ENCODE measurements at regions not wholly inside any gene's neighbourhood (a gene's known extent, or its start where the extent isn't known, plus 50 kb on each side); places are given as distances from the start of the nearest gene placed in this dataset.

GRCh38 chr11:8796941-8797340, 114.0 kb upstream of the AKIP1 start:
- H3K4me3 Mint-ChIP-seq = no peak overlapping the region
- TF ChIP-seq CTCF (conservative IDR thresholded peaks at IDR 0.05) = no peak
- peaks cover 16% of the 10 kb centered on the region for H3K36me3 Mint-ChIP-seq (ENCODE audit: low read depth)
- no peaks in the 10 kb centered on the region for H3K27me3 Mint-ChIP-seq (ENCODE audit: low read depth)
- H3K9me3 Mint-ChIP-seq = no peaks in the 10 kb centered on the region
- no peak overlapping the region for H3K27ac Mint-ChIP-seq (ENCODE audit: unreplicated experiment)
- H3K4me1 Mint-ChIP-seq = no peaks in the 10 kb centered on the region
- DNase-seq (ENCODE audit: low read depth, low spot score) = no peak

- Mint-ChIP-seq H3K4me1 (peaks cover 6% of the 10 kb centered on the region), H3K4me3 (no peak overlapping the region), H3K36me3 (ENCODE audit: low read depth) (peaks cover 16% of the 10 kb centered on the region), H3K9me3 (no peaks in the 10 kb centered on the region), H3K27ac (ENCODE audit: unreplicated experiment) (no peak overlapping the region), H3K27me3 (ENCODE audit: low read depth) (no peaks in the 10 kb centered on the region)
- DNase-seq (ENCODE audit: low read depth, low spot score) = no peak
- no peak for TF ChIP-seq CTCF (conservative IDR thresholded peaks at IDR 0.05)
Observed at GRCh38 chr11:8799273-8799672, 111.7 kb upstream of the AKIP1 start.

GRCh38 chr11:8800520-8801110, 110.4 kb upstream of the AKIP1 start:
- no peak overlapping the region for H3K27ac Mint-ChIP-seq (ENCODE audit: unreplicated experiment)
- H3K9me3 Mint-ChIP-seq = no peaks in the 10 kb centered on the region
- no peaks in the 10 kb centered on the region for H3K27me3 Mint-ChIP-seq (ENCODE audit: low read depth)
- no peak for DNase-seq (ENCODE audit: low read depth, low spot score)
- peaks cover 14% of the 10 kb centered on the region for H3K36me3 Mint-ChIP-seq (ENCODE audit: low read depth)
- H3K4me1 Mint-ChIP-seq = peaks cover 10% of the 10 kb centered on the region
- TF ChIP-seq CTCF (conservative IDR thresholded peaks at IDR 0.05) = no peak
- H3K4me3 Mint-ChIP-seq = no peak overlapping the region

- no peak for TF ChIP-seq CTCF (conservative IDR thresholded peaks at IDR 0.05)
- peaks cover 15% of the 10 kb centered on the region for H3K4me1 Mint-ChIP-seq
- no peaks in the 10 kb centered on the region for H3K27me3 Mint-ChIP-seq (ENCODE audit: low read depth)
- peaks cover 9% of the 10 kb centered on the region for H3K36me3 Mint-ChIP-seq (ENCODE audit: low read depth)
- no peak overlapping the region for H3K4me3 Mint-ChIP-seq
- H3K27ac Mint-ChIP-seq (ENCODE audit: unreplicated experiment) = no peak overlapping the region
- no peak for DNase-seq (ENCODE audit: low read depth, low spot score)
- no peaks in the 10 kb centered on the region for H3K9me3 Mint-ChIP-seq
Observed at GRCh38 chr11:8801121-8801520, 109.9 kb upstream of the AKIP1 start.

- Mint-ChIP-seq H3K4me1 (peaks cover 26% of the 10 kb centered on the region), H3K36me3 (ENCODE audit: low read depth) (peaks cover 5% of the 10 kb centered on the region), H3K27me3 (ENCODE audit: low read depth) (no peaks in the 10 kb centered on the region), H3K9me3 (no peaks in the 10 kb centered on the region), H3K27ac (ENCODE audit: unreplicated experiment) (no peak overlapping the region), H3K4me3 (no peak overlapping the region)
- DNase-seq (ENCODE audit: low read depth, low spot score) = no peak
- TF ChIP-seq CTCF (conservative IDR thresholded peaks at IDR 0.05) = no peak
Observed at GRCh38 chr11:8802251-8802650, 108.7 kb upstream of the AKIP1 start.
